ENCODE measurements at regions not wholly inside any gene's neighbourhood (a gene's known extent, or its start where the extent isn't known, plus 50 kb on each side); places are given as distances from the start of the nearest gene placed in this dataset.

- H3K27me3 ChIP-seq: no peaks in the 10 kb centered on the region
- no peaks in the 10 kb centered on the region for H3K36me3 ChIP-seq
- TF ChIP-seq, protein P1, sequence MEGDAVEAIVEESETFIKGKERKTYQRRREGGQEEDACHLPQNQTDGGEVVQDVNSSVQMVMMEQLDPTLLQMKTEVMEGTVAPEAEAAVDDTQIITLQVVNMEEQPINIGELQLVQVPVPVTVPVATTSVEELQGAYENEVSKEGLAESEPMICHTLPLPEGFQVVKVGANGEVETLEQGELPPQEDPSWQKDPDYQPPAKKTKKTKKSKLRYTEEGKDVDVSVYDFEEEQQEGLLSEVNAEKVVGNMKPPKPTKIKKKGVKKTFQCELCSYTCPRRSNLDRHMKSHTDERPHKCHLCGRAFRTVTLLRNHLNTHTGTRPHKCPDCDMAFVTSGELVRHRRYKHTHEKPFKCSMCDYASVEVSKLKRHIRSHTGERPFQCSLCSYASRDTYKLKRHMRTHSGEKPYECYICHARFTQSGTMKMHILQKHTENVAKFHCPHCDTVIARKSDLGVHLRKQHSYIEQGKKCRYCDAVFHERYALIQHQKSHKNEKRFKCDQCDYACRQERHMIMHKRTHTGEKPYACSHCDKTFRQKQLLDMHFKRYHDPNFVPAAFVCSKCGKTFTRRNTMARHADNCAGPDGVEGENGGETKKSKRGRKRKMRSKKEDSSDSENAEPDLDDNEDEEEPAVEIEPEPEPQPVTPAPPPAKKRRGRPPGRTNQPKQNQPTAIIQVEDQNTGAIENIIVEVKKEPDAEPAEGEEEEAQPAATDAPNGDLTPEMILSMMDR (IDR thresholded peaks at IDR 0.05): no peak
- no peaks in the 10 kb centered on the region for H3K4me1 ChIP-seq (ENCODE audit: control insufficient read depth in 1 of 2, insufficient read depth in 1 of 2, low read depth in 1 of 2, low read length in 1 of 2)
- no peak overlapping the region for H3K4me3 ChIP-seq (ENCODE audit: low read depth in 1 of 2, low read length in 1 of 2)
- no peak overlapping the region for H3K27ac ChIP-seq
- no peaks in the 10 kb centered on the region for H3K9me3 ChIP-seq
These were observed 63.2 kb upstream of the GUCY1A1 start for GRCh38 chr4:155603360-155603891.

GRCh38 chr4:155602351-155603140 lies 64.1 kb upstream of the GUCY1A1 start:
- no peak overlapping the region for H3K27ac ChIP-seq
- TF ChIP-seq, protein P1 (IDR thresholded peaks at IDR 0.05): no peak
- H3K4me3 ChIP-seq (ENCODE audit: low read depth in 1 of 2, low read length in 1 of 2): no peak overlapping the region
- no peaks in the 10 kb centered on the region for H3K36me3 ChIP-seq
- H3K27me3 ChIP-seq: no peaks in the 10 kb centered on the region
- H3K9me3 ChIP-seq: no peaks in the 10 kb centered on the region
- no peaks in the 10 kb centered on the region for H3K4me1 ChIP-seq (ENCODE audit: control insufficient read depth in 1 of 2, insufficient read depth in 1 of 2, low read depth in 1 of 2, low read length in 1 of 2)

DNA sequence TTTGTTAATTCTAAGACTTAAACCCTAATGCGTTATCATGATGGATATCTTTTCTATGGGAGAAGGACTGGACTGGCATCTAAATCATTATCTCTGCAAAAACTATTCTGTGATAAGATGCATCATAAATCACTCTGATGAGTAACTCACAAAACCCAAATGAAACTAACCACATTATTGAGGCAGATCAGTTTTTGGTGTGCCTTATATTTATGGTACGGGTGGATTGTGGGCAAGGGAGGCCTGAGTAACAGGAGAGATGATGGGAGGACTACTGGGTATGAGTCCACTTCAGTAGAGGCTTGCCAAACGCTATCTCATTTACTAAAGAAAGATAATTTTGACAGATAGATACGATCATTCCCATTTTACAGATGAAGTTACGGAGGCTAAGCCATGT lies 66.4 kb upstream of the GUCY1A1 start:
- Histone ChIP-seq H3K4me3 (ENCODE audit: low read depth in 1 of 2, low read length in 1 of 2) (no peak overlapping the region), H3K36me3 (no peaks in the 10 kb centered on the region), H3K27ac (no peak overlapping the region), H3K4me1 (ENCODE audit: control insufficient read depth in 1 of 2, insufficient read depth in 1 of 2, low read depth in 1 of 2, low read length in 1 of 2) (no peaks in the 10 kb centered on the region), H3K9me3 (no peaks in the 10 kb centered on the region), H3K27me3 (no peaks in the 10 kb centered on the region)
- TF ChIP-seq, protein P1 (IDR thresholded peaks at IDR 0.05): no peak

- no peak overlapping the region for H3K27ac ChIP-seq
- no peaks in the 10 kb centered on the region for H3K4me1 ChIP-seq (ENCODE audit: control insufficient read depth in 1 of 2, insufficient read depth in 1 of 2, low read depth in 1 of 2, low read length in 1 of 2)
- H3K4me3 ChIP-seq (ENCODE audit: low read depth in 1 of 2, low read length in 1 of 2): no peak overlapping the region
- TF ChIP-seq, protein P1 (IDR thresholded peaks at IDR 0.05): no peak
- no peaks in the 10 kb centered on the region for H3K36me3 ChIP-seq
- H3K9me3 ChIP-seq: no peaks in the 10 kb centered on the region
- H3K27me3 ChIP-seq: no peaks in the 10 kb centered on the region
These were observed 67.1 kb upstream of the GUCY1A1 start for GRCh38 chr4:155599596-155599995.

GRCh38 chr4:155599085-155599484 lies 67.6 kb upstream of the GUCY1A1 start:
- Histone ChIP-seq H3K9me3 (no peaks in the 10 kb centered on the region), H3K4me1 (ENCODE audit: control insufficient read depth in 1 of 2, insufficient read depth in 1 of 2, low read depth in 1 of 2, low read length in 1 of 2) (no peaks in the 10 kb centered on the region), H3K27ac (no peak overlapping the region), H3K27me3 (no peaks in the 10 kb centered on the region), H3K4me3 (ENCODE audit: low read depth in 1 of 2, low read length in 1 of 2) (no peak overlapping the region), H3K36me3 (no peaks in the 10 kb centered on the region)
- TF ChIP-seq, protein P1 (IDR thresholded peaks at IDR 0.05): no peak
